ENCODE measurements at regions not wholly inside any gene's neighbourhood (a gene's known extent, or its start where the extent isn't known, plus 50 kb on each side); places are given as distances from the start of the nearest gene placed in this dataset.

- TF ChIP-seq POLR2A (IDR thresholded peaks at IDR 0.05) (no peak), CTCF (IDR thresholded peaks at IDR 0.05) (no peak)
Observed at GRCh38 chr4:136412708-136413107, 1119.6 kb downstream of the PCDH18 start.

All from stomach (tissue), 4 donors.